ENCODE measurements at regions not wholly inside any gene's neighbourhood (a gene's known extent, or its start where the extent isn't known, plus 50 kb on each side); places are given as distances from the start of the nearest gene placed in this dataset.

DNA sequence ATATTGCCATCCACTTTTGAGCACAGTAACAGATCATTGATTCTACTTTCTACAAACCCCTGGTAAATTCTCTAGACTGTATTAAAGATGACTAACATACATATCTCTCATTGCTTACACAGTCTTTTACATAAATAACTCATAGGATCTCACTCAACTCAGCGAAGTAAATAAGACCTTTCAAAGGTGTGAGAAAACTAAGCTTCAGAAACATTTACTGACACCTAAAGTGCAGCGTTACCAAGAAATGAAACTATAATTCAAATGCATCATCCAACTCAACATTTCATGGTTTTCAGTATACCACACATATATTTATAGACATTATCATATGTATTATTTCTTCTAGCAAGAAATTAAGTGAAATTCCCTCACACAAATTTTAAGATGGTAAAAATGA, 189.8 kb downstream of the METTL4 start:
- no peak for DNase-seq (ENCODE audit: low spot score)

DNA sequence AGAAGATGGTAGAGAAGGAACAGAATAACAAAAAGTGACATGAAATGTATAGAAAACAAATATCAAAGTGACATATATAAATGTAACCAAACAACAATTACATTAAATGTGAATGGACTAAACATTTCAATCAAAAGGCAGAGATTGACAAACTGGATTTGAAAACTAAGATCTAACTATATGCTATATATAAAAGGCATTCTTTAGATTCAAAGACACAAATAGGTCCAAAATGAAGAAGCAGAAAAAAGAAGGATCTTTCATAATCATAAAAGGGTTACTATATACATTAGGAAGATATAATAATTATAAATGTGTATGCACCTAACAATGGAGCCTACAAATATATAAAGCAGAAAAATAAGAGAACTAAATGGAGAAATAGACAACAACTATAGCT, 183.7 kb downstream of the METTL4 start:
- DNase-seq (ENCODE audit: low spot score) = no peak

DNA sequence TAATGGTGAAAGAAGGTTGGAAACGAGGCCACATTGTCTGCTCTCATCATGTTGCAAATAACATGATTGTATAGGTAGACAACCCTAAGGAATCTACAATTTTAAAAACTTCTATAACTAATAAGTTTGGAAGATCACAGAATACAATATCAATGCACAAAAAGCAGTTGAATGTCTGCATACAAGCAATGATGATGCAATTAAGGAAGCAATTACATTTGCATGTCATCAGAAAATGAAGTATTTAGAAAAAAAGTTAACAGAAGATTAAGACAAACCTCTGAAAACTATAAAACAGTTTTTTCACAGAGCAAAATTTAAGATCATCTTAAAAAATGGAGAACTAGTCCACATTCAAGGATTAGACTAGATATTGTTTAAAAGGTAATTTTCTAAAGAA, 181.1 kb downstream of the METTL4 start:
- no peak for DNase-seq (ENCODE audit: low spot score)

DNA sequence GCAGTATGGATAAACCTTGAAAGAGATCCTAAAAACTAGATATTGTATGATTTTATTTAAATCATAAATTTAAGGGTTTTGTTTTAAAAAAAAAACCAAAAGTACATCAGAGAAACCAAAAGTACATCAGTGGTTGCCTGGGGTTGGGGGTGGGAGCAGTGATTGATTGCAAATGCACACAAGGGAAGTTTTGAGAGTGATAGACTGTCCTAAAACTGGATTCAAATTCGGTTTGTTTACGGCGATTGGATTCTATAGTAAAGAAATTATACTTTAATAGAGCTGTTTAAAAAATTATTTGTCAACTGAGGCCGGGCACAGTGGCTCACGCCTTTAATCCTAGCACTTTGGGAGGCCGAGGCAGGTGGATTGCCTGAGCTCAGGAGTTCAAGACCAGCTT, 179.8 kb downstream of the METTL4 start:
- DNase-seq (ENCODE audit: low spot score) = no peak

DNA sequence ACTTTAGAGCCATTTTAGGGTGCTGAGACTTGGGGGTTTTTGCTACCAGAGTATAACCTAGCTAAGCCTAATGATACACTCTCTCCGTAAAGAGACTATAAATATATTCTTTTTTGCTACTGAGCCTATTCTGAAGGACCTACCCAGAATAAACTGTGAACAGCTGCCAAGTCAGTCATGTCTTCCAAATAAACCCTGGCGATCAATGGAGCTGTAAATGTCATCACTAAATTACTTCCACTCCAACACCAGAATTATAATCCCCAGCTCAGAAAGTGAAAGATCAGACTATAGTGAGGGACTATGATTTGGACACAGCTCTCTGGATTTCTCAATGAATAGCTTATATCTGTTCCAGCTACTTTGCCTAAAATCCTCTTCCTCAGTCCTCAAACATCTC, 178.9 kb downstream of the METTL4 start:
- DNase-seq (ENCODE audit: low spot score) = no peak

DNA sequence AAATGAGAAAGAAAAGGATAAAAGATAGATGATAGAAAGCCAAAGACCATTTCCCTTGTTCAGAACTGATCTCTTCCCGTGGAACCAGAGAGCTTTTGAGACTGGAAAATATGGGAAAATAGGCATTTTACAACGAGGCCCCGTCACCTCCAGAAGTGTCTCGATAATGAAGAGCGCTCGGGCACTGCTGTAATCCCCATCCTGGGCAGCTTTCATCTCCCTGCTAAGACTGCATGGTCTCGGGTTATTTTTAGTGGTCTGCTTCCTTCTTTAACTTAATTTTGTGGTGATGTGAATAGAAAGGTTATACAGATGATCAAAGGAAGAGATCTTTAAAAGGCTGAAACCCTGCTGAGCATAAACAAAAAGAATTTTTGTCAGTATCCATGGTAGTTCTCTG, 176.6 kb downstream of the METTL4 start:
- DNase-seq (ENCODE audit: low spot score) = no peak

DNA sequence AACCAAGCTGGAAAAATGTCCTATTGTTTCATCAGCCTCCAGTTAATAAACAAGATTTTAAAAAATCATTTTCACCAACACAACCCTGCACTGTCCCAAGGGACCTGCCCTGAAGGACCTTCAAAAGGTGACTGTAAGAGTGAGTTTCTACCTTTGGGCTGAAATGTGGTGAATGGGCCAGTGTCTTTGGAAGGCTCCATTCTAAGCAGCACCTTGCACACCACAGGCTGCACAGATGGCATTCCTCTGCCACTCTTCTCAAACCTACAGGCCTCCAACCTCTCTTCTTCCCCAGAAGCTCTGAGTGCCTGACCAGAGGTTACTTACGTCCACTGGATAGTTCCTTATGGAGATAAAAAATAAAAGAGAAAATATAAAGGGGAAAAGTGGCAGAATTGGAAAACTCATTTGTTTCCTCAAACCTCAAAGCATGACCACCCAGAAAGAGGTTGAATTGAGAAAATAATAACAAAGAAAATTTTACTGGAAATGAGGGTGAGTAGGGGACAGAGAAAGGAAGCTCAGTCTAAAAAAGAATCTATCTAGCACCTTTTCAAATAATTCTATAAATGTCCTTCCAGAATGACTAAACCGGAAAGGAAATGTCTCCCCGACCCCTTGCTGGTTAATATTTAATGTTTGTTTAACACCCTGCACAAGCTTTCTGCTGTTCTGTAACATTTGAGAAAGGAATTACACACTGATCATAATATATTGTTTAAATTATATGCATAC, 175.7 kb downstream of the METTL4 start:
- DNase-seq (ENCODE audit: low spot score) = no peak

DNA sequence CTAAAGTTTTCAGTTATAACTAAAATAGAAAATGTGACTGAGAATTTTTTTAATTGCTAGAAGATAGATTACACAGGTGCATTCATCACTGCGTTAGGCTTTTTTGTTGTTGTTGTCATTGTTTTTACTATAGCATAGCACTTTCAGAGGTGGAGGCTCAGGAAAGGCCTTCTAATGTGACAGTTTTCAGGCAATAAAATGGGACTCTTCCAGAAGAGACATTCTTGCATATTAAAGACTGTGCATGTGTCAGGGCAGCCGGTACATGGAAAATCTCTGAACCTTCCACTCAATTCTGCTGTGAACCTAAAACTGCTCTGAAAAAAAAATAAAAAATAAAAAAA, 175.2 kb downstream of the METTL4 start:
- no peak for DNase-seq (ENCODE audit: low spot score)

DNA sequence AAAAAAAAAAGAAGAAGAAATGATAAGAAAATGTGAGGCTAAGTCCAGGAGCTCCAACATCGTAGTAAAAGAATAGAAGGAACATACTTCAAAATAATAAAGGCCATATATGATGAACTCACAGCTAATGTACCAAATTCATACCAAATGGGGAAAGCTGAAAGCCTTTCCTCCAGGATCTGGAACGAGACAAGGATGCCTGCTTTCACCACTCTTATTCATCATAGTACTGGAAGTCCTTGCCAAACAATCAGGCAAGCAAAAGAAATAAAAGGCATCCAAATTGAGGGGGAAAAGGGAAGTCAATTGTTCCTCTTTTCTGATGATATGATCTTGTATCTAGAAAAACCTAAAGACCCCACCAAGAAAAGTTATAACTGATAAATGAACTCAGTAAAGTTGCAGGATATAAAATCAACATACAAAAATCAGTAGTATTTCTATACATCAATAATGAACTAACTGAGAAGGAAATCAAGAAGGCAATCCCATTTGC, 170.6 kb downstream of the METTL4 start:
- DNase-seq (ENCODE audit: low spot score) = no peak

DNA sequence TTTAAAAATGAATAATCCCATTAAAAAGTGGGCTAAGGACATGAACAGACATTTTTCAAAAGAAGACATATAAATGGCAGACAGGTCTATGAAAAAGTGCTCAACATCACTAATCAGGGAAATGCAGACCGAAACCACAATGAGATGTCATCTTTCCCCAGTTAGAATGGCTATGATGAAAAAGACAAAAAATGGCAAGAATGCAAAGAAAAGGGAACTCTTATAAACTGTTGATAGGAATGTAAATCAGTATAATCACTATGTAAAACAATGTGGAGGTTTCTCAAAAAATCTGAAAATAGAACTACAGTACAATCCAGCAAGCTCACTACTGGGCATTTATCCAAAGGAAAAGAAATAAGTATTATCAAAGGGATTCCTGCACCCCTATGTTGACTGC, 169.2 kb downstream of the METTL4 start:
- DNase-seq (ENCODE audit: low spot score) = no peak

DNA sequence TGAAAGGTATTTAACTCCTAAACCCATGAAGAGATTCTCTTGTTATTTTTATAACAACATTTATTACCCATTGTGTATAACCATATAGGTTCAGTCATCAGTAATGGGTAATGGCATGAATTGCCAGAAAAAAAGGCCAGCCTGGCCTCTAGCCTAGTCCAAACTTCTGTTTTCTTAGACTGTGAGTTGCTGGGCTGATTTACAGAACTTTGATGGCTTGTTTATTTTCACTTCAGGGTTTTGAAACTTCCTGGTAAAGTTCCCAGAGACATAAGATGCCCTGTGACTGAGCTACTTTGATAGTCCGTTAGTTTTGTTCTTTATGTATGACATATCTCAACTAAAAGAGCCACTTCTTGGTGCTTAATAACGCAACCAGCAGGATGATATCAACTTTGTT, 164.8 kb downstream of the METTL4 start:
- DNase-seq (ENCODE audit: low spot score) = no peak

DNA sequence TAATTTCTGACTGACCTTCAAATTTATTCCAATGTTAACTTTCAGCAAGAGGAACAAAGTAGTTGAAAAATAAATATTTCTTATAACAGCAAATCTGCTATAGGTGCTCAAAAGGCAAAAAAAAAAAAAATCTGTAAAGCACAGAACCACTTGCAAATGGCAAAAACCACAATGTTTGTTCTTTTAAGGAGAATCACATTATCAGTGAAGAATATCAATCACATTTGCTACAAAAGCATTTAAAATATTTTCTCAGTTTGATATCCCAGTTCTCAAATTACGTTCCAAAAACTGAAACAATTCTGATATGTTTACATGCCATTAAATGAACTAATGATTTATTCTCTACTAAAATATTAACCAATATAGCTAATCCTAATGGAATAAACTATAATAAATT, 163.3 kb downstream of the METTL4 start:
- DNase-seq (ENCODE audit: low spot score) = no peak

DNA sequence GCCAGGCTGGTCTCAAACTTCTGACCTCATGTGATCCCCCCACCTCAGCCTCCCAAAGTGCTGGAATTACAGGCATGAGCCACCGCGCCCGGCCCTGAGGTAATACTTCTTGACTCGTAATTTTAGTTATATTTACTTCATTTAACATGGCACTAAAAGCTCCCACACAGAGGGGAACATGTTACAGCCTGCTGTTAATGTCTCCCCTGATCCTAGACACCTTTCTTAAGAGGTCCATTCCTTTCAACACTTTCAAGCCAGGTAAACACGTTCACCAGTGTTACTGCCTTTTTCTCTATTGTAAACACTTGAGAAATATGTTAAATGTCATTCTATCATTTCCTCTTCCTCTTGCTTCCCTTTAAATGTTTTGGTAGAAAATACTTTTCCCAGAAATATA, 161.4 kb downstream of the METTL4 start:
- no peak for DNase-seq (ENCODE audit: low spot score)

DNA sequence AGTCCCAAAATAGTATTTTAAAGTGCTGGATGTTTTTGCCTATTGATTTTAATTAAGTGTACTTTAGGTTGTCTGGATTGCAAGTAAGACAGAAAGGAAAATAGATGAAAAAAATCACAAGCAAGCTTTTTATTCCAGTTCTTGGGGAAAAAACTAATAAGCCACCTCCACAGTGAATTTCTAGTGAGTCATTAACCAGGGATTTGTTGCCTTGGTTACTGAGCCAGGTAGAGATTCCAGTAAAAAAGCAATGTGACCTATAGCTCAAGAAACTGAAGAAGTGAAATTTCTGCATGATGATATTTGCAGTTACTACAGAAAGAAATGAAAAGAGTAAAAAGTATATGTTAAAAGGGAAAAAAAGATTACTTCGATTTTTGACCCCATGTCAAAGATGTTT, 160.6 kb downstream of the METTL4 start:
- DNase-seq (ENCODE audit: low spot score) = no peak

DNA sequence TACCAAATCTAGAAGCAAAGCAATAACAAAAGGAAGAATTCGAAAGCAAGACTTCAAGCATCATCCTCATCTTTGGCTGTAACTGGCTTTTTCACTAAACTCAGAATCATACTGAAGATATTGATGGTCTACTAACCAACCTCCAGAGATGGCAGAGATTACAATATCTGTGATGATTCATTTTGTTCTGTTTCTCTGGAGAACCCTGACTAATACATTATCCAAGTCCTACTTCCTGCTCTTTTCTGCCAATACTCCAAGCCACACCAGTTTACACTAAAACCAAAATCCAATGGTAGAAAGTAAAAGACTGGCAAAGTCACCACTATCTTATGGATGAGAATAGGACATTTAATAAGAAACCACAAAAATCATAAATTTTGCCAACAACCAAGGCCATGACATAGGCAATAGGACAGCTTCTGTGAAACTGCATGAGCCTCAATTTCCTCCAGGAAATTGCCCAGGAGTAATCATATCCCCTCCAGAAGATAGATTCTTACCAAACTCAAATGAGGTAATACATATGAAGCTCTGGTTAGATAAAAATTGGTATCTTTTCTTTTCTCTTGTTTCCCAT, 159.8 kb downstream of the METTL4 start:
- no peak for DNase-seq (ENCODE audit: low spot score)

DNA sequence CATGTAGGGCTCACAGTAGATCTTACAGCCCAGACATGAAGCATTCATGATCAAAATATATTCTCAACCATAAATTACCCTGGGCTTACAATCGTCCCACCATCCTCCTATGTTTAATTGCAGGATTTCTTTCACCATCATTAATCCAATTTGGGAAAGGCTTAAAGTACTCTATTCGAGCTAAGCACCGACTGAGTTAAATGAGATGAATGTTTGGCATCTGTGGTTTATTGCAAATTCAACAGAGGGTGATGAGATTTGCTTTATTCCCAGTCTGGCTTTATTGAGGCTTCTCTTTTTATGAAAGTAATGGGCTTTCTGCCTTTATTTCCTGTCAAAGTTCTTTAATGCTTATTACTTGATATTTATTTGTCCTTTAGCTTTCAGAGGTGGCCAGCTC, 159.0 kb downstream of the METTL4 start:
- DNase-seq (ENCODE audit: low spot score) = no peak

DNA sequence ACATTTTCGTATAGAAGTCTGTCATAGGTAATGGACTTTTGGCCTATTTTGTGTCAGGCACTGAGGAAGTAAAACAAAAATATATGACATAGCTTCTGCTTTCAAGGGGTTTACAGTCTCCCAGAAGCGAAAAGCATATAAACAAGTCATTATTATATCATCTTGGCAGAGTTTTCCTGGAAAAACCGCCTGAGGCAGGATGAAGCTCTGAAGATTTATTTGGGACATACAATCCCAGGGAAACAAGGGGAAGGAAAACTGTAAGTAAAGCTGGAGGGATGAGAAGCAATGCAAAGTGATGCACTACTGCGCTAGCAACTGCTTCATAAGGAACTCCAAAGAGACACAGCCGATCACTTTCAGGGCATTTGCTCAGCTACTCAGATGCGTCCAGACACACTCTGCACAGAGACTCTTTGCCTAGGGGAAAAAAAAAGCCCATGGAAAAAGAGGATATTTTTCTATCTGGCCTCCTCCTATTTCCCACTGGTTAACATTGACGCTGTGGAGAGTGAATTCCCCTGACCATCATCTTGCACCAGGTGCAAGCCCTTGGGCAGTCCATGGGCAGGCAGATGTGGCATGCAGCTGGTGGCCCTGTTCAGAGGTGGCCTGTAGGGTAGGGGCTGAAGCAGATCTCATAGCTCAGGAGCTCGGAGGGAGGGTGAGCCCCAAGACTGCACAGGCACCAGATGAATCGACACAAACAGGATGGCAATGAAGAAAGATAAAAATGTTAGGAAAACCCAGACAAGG, 158.1 kb downstream of the METTL4 start:
- no peak for DNase-seq (ENCODE audit: low spot score)

DNA sequence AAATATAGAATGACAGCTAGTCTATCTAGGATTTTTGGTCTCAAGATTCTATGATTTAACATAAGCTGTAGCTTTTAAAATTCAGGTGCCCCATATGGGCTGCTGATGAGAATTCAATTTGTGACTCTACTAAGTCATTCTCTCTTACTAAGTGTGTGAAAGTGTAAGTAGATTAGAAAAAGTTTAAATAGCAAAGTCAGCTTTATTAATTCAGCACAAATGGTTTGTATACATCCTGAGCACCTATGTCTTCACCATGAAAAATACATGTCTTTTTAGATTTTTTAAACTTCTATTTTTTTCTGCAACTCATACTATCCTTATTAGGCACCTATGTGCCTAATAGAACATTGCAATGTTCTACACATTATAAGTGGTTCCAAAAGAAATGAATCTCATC, 157.1 kb downstream of the METTL4 start:
- no peak for DNase-seq (ENCODE audit: low spot score)

DNA sequence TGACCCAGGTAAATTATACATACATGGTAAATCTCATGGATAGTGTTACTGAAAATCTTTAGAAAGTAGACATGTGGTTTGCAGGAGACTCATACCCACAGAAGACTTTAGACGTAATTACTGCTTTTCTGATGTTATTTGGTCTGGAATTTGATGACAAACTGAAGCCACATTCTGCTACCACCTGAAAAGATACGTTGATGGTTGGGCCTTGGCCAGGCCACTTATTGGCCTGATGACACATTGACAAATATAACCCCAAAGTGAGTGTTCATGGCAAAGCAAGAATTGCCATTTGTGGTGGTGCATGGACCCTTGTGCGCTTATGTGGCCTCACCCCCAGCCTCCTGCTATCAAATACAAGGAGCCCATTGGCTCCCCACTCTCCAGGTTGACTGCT, 155.6 kb downstream of the METTL4 start:
- DNase-seq (ENCODE audit: low spot score) = no peak

DNA sequence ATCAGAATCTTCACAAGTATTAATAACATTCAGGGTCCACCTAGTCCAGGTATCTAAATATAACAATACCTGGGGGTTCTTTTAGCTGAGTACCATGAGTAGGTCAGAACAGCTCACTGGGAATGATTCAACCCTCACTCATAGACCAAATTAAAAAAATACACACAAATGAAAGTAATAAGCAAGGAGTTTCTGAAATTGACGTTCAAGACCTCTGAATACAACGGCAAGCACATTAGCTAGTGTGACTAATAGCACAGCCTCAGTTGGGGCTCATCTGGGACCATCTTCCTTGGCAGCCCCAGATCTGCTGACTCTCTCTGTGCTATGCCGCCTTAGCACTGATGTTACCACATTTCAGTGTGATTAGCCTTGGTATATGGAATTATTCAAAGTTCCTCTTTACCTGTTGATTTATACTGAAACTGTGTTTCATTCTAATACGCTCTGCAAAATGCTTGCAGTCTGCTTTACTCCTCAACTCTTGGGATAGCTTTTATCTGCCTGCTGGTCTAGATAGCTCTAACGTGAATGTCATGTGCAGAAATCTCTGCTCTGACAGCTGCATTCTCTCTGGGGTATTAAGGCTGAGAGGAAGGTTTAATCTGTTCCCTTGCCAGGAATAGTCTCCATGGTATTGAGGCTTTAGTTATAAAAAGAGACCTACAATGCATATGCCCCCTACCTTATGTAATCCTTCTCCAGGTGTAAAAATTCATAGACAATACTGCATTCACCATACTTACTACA, 153.3 kb downstream of the METTL4 start:
- no peak for DNase-seq (ENCODE audit: low spot score)

DNA sequence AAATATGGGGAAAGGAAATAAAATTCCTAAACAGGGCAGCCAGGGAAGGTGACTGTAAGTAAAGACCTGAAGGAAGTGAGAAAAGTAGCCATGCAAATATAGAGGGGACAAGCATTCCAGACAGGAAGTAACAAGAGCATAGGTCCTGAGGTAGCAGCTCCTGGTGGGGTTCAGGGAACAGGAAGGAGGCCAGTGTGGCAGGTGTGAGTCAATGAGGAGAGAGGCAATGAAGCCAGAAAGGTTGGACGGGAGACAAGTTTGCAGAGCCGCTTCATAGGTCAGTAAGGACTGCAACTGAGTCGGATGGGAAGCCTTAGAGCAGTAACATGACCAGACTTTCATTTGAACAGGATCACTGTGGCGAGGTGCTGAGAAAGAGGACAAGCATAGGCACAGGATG, 150.9 kb downstream of the METTL4 start:
- no peak for DNase-seq (ENCODE audit: low spot score)

DNA sequence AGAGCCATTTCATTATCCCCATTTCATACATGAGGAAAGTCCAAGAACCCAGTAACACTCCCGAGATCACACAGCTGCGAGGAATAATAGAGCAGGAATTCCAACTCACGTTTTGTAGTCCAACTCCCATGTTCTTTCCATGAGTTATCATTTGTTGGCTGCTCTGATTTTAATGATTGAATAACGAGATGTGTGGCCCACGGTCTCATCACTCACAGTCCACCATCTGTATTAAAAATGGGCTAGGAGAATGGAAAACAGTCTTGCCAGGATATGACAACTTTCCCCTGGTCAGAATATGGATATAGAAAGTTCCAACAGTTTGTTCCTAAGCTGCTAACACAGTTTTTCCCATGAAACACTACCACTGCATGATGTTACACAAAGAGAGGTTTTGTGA, 147.5 kb downstream of the METTL4 start:
- DNase-seq (ENCODE audit: low spot score) = no peak

DNA sequence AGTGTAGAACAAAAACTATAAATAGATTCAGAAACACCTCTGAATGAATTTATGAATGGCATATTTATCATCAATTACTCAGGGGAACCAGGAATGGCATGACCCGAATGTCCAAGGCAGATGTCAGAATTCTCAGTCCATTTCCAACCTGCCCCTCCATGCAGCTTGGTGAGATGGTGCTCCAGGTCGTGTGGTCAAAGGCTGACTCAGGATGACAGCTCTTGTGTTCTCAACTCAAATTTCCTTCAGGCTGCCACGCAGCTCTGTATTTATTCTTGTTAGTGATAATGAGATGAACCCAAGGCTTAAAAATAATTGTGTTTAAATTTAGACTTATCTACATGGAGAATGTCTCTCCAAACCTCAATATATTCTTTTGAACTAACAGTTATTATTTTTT, 146.9 kb downstream of the METTL4 start:
- no peak for DNase-seq (ENCODE audit: low spot score)

All from activated CD4-positive, alpha-beta T cell treated with anti-CD3 and anti-CD28 coated beads, Interleukin-2, Interleukin-4, amounts not matched to agents 100 ng/mL and 50 ng/mL, durations not matched to agents 16 hours and 8 hours (primary cell).